ENCODE measurements at regions not wholly inside any gene's neighbourhood (a gene's known extent, or its start where the extent isn't known, plus 50 kb on each side); places are given as distances from the start of the nearest gene placed in this dataset.

DNA sequence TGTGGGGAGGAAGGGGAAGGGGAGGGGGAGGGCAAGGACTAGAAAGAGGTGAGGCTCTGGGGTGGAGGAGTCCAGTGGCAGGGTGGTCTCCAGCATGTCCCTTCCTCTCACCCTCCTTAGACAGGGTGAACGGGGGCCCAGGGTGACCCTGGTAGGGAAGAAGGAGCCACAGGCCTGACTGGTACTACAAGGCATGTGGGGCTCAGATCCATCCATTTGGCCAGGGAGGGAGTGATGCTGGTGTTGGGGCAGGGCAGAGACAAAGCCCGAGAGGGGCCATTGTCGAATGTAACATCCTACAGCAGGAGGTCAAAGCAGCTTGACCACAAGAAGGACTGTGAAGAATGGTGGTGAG, 69.0 kb upstream of the SHISAL1 start:
- Histone ChIP-seq H3K27ac (no peak overlapping the region), H3K27me3 (no peaks in the 10 kb centered on the region), H3K9ac (ENCODE audit: low read depth in 2 of 2, low read length in 2 of 2) (no peak overlapping the region), H3K36me3 (no peaks in the 10 kb centered on the region), H3K4me3 (no peak overlapping the region), H3K4me1 (no peaks in the 10 kb centered on the region), H3K9me3 (no peaks in the 10 kb centered on the region)
- TF ChIP-seq, protein P1, sequence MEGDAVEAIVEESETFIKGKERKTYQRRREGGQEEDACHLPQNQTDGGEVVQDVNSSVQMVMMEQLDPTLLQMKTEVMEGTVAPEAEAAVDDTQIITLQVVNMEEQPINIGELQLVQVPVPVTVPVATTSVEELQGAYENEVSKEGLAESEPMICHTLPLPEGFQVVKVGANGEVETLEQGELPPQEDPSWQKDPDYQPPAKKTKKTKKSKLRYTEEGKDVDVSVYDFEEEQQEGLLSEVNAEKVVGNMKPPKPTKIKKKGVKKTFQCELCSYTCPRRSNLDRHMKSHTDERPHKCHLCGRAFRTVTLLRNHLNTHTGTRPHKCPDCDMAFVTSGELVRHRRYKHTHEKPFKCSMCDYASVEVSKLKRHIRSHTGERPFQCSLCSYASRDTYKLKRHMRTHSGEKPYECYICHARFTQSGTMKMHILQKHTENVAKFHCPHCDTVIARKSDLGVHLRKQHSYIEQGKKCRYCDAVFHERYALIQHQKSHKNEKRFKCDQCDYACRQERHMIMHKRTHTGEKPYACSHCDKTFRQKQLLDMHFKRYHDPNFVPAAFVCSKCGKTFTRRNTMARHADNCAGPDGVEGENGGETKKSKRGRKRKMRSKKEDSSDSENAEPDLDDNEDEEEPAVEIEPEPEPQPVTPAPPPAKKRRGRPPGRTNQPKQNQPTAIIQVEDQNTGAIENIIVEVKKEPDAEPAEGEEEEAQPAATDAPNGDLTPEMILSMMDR (IDR thresholded peaks at IDR 0.05), result no peak
- intact Hi-C loops (cut with DNase I), result no loop called here
- no peak for DNase-seq

DNA sequence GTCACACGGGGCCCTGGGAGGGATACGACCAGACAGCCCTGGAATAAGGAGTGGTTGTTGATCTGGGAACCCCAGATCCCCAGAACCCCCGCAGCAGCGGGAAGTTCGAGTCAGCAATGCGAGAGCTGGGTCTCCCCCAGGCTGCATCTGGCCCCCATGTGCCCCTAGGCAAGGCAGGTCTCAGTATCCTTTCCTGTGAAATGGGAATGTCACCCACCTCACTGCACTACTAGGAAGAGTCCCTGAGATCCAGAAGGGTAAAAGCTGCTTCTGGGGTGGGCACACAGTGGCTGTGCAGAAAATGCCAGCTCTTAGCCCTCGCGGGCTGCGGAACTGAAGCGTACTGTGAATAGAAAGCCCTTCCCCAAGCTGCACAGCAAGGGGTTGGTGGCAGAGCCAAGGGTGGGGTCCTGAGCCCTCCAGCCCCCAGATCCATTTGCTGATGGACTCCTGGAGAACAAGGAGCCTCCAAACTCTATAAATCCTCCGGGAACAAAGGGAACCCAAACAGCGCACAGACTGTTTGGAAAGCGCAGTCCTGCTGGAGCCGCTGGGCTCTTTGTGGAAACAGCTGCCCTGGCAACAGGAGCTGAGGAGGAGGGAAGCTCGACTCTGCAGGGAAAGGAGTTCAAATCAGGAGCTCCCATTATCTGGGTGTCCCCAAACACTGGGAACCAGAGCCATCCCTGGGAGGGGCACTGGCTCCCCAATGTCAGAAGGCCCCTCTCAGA, 68.2 kb upstream of the SHISAL1 start:
- no peaks in the 10 kb centered on the region for H3K27me3 ChIP-seq
- DNase-seq, result no peak
- intact Hi-C loops (cut with DNase I), result no loop called here
- no peaks in the 10 kb centered on the region for H3K4me1 ChIP-seq
- no peaks in the 10 kb centered on the region for H3K9me3 ChIP-seq
- TF ChIP-seq, protein P1 (IDR thresholded peaks at IDR 0.05), result no peak
- no peak overlapping the region for H3K27ac ChIP-seq
- no peak overlapping the region for H3K4me3 ChIP-seq
- H3K36me3 ChIP-seq, result no peaks in the 10 kb centered on the region
- H3K9ac ChIP-seq (ENCODE audit: low read depth in 2 of 2, low read length in 2 of 2), result no peak overlapping the region

DNA sequence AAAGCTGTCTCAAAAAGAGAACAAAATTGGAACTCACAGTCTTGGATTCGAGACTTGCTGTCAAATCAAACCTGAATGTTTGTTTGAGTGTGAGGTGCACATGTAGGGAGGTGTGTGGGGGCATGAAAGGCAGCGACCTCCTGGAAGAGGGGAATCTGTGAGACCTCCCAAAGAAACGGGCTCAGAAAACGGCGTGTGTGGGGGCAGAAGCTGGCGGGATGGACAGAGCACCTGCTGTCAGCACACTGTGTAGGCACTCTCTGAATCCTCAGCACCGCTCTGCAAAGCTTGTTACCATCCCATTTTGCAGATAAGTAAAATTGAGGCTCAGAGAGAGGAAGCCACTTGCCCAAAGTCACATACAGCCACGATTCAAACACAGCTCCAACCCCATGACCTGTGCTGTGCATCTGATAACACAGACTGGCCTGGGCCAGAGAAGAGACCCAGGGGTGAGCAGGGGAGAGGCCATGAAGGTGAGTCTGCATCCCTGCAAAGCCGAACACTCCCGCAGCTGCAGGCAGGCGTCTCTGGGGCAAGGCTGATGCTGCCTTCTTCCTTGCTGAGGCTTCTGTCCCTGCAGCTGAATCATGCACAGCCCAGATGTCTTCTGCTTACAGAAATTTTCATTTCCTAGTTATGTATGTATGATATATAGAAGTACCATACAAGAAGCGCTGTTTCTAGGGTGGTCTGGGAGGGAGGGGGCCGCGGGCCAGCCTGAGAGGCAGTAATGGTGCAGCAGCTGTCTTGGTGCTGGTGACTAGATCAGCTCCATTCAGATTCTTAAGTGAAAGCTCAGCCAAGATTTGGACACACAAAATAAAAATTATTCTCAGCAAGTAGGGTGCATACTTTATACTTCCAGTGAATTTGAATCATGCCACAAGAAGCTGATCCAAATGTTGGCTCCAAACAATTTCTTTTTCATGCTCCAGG, 67.3 kb upstream of the SHISAL1 start:
- H3K27me3 ChIP-seq, result no peaks in the 10 kb centered on the region
- H3K36me3 ChIP-seq, result no peaks in the 10 kb centered on the region
- no peak overlapping the region for H3K27ac ChIP-seq
- no peaks in the 10 kb centered on the region for H3K9me3 ChIP-seq
- DNase-seq, result no peak
- no peak overlapping the region for H3K4me3 ChIP-seq
- H3K9ac ChIP-seq (ENCODE audit: low read depth in 2 of 2, low read length in 2 of 2), result no peak overlapping the region
- intact Hi-C loops (cut with DNase I), result no loop called here
- TF ChIP-seq, protein P1 (IDR thresholded peaks at IDR 0.05), result no peak
- H3K4me1 ChIP-seq, result no peaks in the 10 kb centered on the region

DNA sequence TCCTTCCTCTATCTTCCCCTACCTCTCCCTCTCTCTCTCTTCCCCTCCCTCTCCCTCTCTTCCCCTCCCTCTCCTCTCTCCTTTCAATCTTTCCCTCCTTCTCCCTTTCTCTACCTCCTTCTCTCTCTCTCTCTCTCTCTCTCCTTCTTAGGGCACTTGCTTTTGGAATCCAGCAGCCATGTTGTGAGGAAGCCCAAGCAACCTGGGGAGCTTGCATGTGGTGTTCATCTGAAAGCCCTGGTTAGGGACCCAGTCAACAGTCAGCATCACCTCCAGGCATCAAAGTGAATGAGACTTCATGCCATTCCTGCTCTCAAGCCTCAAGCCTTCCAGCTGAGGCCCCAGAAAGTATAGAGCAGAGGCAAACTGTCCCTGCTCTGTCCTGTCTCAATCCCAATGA, 65.6 kb upstream of the SHISAL1 start:
- TF ChIP-seq, protein P1 (IDR thresholded peaks at IDR 0.05), result no peak
- no peaks in the 10 kb centered on the region for H3K36me3 ChIP-seq
- no peaks in the 10 kb centered on the region for H3K4me1 ChIP-seq
- H3K4me3 ChIP-seq, result no peak overlapping the region
- no peak overlapping the region for H3K27ac ChIP-seq
- H3K27me3 ChIP-seq, result no peaks in the 10 kb centered on the region
- intact Hi-C loops (cut with DNase I), result no loop called here
- H3K9me3 ChIP-seq, result no peaks in the 10 kb centered on the region
- H3K9ac ChIP-seq (ENCODE audit: low read depth in 2 of 2, low read length in 2 of 2), result no peak overlapping the region
- DNase-seq, result no peak

DNA sequence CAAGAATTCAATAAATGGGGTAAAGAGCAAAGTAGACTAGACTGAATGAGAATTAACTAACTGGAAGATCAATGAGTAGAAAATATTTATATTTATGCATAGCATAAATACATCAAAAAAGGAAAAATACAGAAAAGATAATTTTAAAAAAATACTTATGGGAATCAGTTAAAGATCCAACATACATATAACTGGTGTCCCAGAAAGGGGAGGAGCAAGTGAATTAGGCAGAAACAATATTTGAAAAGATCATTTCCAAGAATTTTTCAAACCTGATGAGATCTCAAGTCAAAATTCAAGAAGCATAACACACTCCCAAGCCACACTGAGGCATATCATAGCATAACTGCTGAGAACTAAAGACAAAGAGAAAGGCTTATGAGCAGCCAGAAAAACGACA, 62.7 kb upstream of the SHISAL1 start:
- Histone ChIP-seq H3K4me3 (no peak overlapping the region), H3K9me3 (no peaks in the 10 kb centered on the region), H3K36me3 (no peaks in the 10 kb centered on the region), H3K4me1 (no peaks in the 10 kb centered on the region), H3K27me3 (no peaks in the 10 kb centered on the region), H3K27ac (no peak overlapping the region), H3K9ac (ENCODE audit: low read depth in 2 of 2, low read length in 2 of 2) (no peak overlapping the region)
- intact Hi-C loops (cut with DNase I), result no loop called here
- DNase-seq, result no peak
- TF ChIP-seq, protein P1 (IDR thresholded peaks at IDR 0.05), result no peak

All from colonic mucosa (tissue), 4 donors.